ENCODE measurements at regions not wholly inside any gene's neighbourhood (a gene's known extent, or its start where the extent isn't known, plus 50 kb on each side); places are given as distances from the start of the nearest gene placed in this dataset.

GRCh38 chr12:71236133-71236660 is 78.4 kb upstream of the TSPAN8 start:
- Histone ChIP-seq H3K4me3 (ENCODE audit: insufficient read depth, low read length) (no peak overlapping the region), H3K4me2 (ENCODE audit: insufficient read depth, low read length) (no peak overlapping the region), H3K9me3 (ENCODE audit: low read depth, low read length) (no peaks in the 10 kb centered on the region), H3K79me2 (ENCODE audit: insufficient read depth, low read length) (no peaks in the 10 kb centered on the region), H3K36me3 (ENCODE audit: insufficient read depth, low read length) (no peaks in the 10 kb centered on the region), H4K20me1 (ENCODE audit: insufficient read depth, low read length) (no peaks in the 10 kb centered on the region), H3K27ac (ENCODE audit: low read depth, low read length) (no peak overlapping the region), H3K4me1 (ENCODE audit: insufficient read depth, low read length) (no peaks in the 10 kb centered on the region), H3K27me3 (ENCODE audit: insufficient read depth, low read length) (no peaks in the 10 kb centered on the region), H2AFZ (ENCODE audit: low read length) (no peak overlapping the region)
- DNase-seq (ENCODE audit: insufficient read length, low spot score, missing footprints) = no peak
- TF ChIP-seq CTCF (IDR thresholded peaks at IDR 0.05; ENCODE audit: extremely low read depth, low read depth, low read length) = no peak

DNA sequence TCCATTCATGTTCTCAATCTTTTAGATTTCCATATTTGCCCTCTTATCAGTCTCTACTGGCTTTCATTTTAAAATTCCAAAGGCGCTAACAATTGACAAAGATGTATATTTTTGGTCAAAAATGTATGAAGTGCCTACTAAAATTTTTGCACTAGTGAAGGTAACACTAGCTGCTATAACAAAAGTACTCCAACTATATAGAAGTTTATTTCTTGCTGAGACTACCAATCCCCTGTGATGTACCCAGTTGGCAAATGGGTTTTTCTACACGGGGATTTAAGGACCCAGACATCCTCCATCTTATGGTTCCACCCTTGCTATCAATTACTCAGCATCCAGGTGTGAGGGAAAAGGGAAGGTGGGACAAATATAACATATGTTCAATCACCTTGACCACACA is 75.3 kb upstream of the TSPAN8 start:
- Histone ChIP-seq H3K27me3 (ENCODE audit: insufficient read depth, low read length) (no peaks in the 10 kb centered on the region), H3K9me3 (ENCODE audit: low read depth, low read length) (no peaks in the 10 kb centered on the region), H3K36me3 (ENCODE audit: insufficient read depth, low read length) (no peaks in the 10 kb centered on the region), H3K79me2 (ENCODE audit: insufficient read depth, low read length) (no peaks in the 10 kb centered on the region), H3K4me3 (ENCODE audit: insufficient read depth, low read length) (no peak overlapping the region), H4K20me1 (ENCODE audit: insufficient read depth, low read length) (no peaks in the 10 kb centered on the region), H3K4me2 (ENCODE audit: insufficient read depth, low read length) (no peak overlapping the region), H3K27ac (ENCODE audit: low read depth, low read length) (no peak overlapping the region), H3K4me1 (ENCODE audit: insufficient read depth, low read length) (no peaks in the 10 kb centered on the region), H2AFZ (ENCODE audit: low read length) (no peak overlapping the region)
- no peak for DNase-seq (ENCODE audit: insufficient read length, low spot score, missing footprints)
- no peak for TF ChIP-seq CTCF (IDR thresholded peaks at IDR 0.05; ENCODE audit: extremely low read depth, low read depth, low read length)

- no peak for DNase-seq (ENCODE audit: insufficient read length, low spot score, missing footprints)
- Histone ChIP-seq H3K27me3 (ENCODE audit: insufficient read depth, low read length) (no peaks in the 10 kb centered on the region), H2AFZ (ENCODE audit: low read length) (no peak overlapping the region), H3K79me2 (ENCODE audit: insufficient read depth, low read length) (no peaks in the 10 kb centered on the region), H3K27ac (ENCODE audit: low read depth, low read length) (no peak overlapping the region), H3K4me3 (ENCODE audit: insufficient read depth, low read length) (no peak overlapping the region), H4K20me1 (ENCODE audit: insufficient read depth, low read length) (no peaks in the 10 kb centered on the region), H3K4me2 (ENCODE audit: insufficient read depth, low read length) (no peak overlapping the region), H3K4me1 (ENCODE audit: insufficient read depth, low read length) (no peaks in the 10 kb centered on the region), H3K36me3 (ENCODE audit: insufficient read depth, low read length) (no peaks in the 10 kb centered on the region), H3K9me3 (ENCODE audit: low read depth, low read length) (no peaks in the 10 kb centered on the region)
- TF ChIP-seq CTCF (IDR thresholded peaks at IDR 0.05; ENCODE audit: extremely low read depth, low read depth, low read length) = no peak
Observed at GRCh38 chr12:71230542-71230941, 72.7 kb upstream of the TSPAN8 start.

DNA sequence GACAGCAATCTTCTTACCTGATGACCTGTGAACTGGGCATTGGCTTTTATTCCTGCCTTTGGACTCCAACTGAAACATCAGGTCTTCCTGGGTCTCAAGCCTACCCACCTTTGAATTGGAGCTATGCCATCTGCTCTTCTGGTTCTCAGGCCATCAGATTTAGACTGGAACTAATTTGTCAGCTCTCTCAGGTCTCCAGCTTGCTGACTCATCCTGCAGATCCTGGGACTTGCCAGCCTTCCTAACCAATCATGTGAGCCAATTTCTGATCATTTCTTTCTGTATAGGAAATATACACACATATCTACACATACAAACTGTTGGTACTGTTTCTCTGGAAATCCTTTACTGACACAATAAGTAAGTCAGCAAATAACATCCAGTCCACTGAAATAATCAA is 65.3 kb upstream of the TSPAN8 start:
- no peaks in the 10 kb centered on the region for H3K36me3 ChIP-seq (ENCODE audit: insufficient read depth, low read length)
- no peak overlapping the region for H3K4me3 ChIP-seq (ENCODE audit: insufficient read depth, low read length)
- no peaks in the 10 kb centered on the region for H3K27me3 ChIP-seq (ENCODE audit: insufficient read depth, low read length)
- no peaks in the 10 kb centered on the region for H3K9me3 ChIP-seq (ENCODE audit: low read depth, low read length)
- H3K27ac ChIP-seq (ENCODE audit: low read depth, low read length) = no peak overlapping the region
- no peak overlapping the region for H3K4me2 ChIP-seq (ENCODE audit: insufficient read depth, low read length)
- TF ChIP-seq CTCF (IDR thresholded peaks at IDR 0.05; ENCODE audit: extremely low read depth, low read depth, low read length) = no peak
- no peak for DNase-seq (ENCODE audit: insufficient read length, low spot score, missing footprints)
- no peaks in the 10 kb centered on the region for H4K20me1 ChIP-seq (ENCODE audit: insufficient read depth, low read length)
- H2AFZ ChIP-seq (ENCODE audit: low read length) = no peak overlapping the region
- H3K4me1 ChIP-seq (ENCODE audit: insufficient read depth, low read length) = no peaks in the 10 kb centered on the region
- H3K79me2 ChIP-seq (ENCODE audit: insufficient read depth, low read length) = no peaks in the 10 kb centered on the region
